HepG2 (cell line): ENCODE measurements at regions not wholly inside any gene's neighbourhood (a gene's known extent, or its start where the extent isn't known, plus 50 kb on each side); places are given as distances from the start of the nearest gene placed in this dataset.

Source experiments
- ATAC-seq: fragments of 200-7000 bp; cut with Tn5 transposase; 3 replicates; pipeline ENCODE4 v1.9.1; 2020; ENCODE audit warnings: mild to moderate bottlenecking, moderate library complexity
- BruUV-seq: library from RNA; stranded (reverse); fragments of 400-500 nt; replicated peaks from 2 replicates; lab custom pipeline; 2021; lab: Mats Ljungman, UMichigan
- CTCF ChIA-PET: fragments of 300-600 bp; formaldehyde crosslinking; extraction: SDS; loops from one replicate; lab custom pipeline; 2021; ENCODE audit warnings: low total read pairs, inconsistent platforms, low intra/inter-chr PET ratio; lab: Yijun Ruan, JAX
- POLR2A ChIA-PET: fragments of 350-600 bp; sonication (Branson Sonifier 250); formaldehyde crosslinking; loops from one replicate; lab custom pipeline; 2020; ENCODE audit warnings: antibody characterized with exemption, inconsistent platforms; lab: Yijun Ruan, JAX
- DNase-seq: peaks from one replicate; pipeline ENCODE4 v3.0.0-alpha.2; 2015; ENCODE audit warnings: low spot score
- FAIRE-seq: peaks from 3 replicates; lab custom pipeline; 2011; peaks lifted over from hg19 to GRCh38; lab: Jason Lieb, UNC
- H2AFZ ChIP-seq: one replicate; pipeline ENCODE4 v1.6.1; 2011; ENCODE audit warnings: low read length, inconsistent platforms
- H3K27ac ChIP-seq: fragments of 300-600 bp; 3 replicates; pipeline ENCODE4 v1.8.0; 2011; ENCODE audit warnings: mixed run types, mild to moderate bottlenecking, mixed read lengths, low read length, inconsistent platforms; ENCODE audit not compliant: insufficient read depth; ENCODE audit errors: extremely low read length
- H3K27me3 ChIP-seq, 2 experiments: fragments of 200-600 bp in 1 of 2; 2 replicates in 1 of 2; 3 replicates in 1 of 2; pipeline versions ENCODE4 v1.6.0 to v1.8.0; 2011; ENCODE audit warnings: low read length in 2 of 2, mild to moderate bottlenecking in 2 of 2, moderate library complexity in 2 of 2, inconsistent platforms in 1 of 2; ENCODE audit not compliant: insufficient read depth in 2 of 2, control insufficient read depth in 1 of 2
- H3K36me3 ChIP-seq, 2 experiments: fragments of 200-600 bp in 1 of 2; replicated peaks in 1 of 2; 2 replicates in 1 of 2; 3 replicates in 1 of 2; pipeline versions ENCODE4 v1.5.1 to v1.8.0; 2011; ENCODE audit warnings: low read length in 2 of 2, inconsistent platforms in 1 of 2; ENCODE audit not compliant: insufficient read depth in 2 of 2, control insufficient read depth in 1 of 2
- H3K4me1 ChIP-seq: 2 replicates; pipeline ENCODE4 v1.5.1; 2012; ENCODE audit warnings: low read length, inconsistent platforms; ENCODE audit not compliant: insufficient read depth
- H3K4me2 ChIP-seq: 2 replicates; pipeline ENCODE4 v1.6.0; 2011; ENCODE audit warnings: low read depth, low read length, inconsistent platforms
- H3K4me3 ChIP-seq, 3 experiments: fragments of 200-600 bp in 1 of 3; sonication (generic), shearing (Covaris generic) in 1 of 3; replicated peaks in 1 of 3; 2 replicates each; pipeline ENCODE4 v1.5.1; 2011 to 2016; ENCODE audit warnings: low read length in 3 of 3, inconsistent platforms in 2 of 3, low read depth in 2 of 3, mild to moderate bottlenecking in 2 of 3, control low read depth in 1 of 3, mixed read lengths in 1 of 3; ENCODE audit not compliant: insufficient read depth in 1 of 3
- H3K79me2 ChIP-seq: one replicate; pipeline ENCODE4 v1.6.1; 2011; ENCODE audit warnings: low read length, inconsistent platforms; ENCODE audit not compliant: insufficient read depth
- H3K9ac ChIP-seq: 2 replicates; pipeline ENCODE4 v1.6.0; 2011; ENCODE audit warnings: mild to moderate bottlenecking, low read depth, low read length, inconsistent platforms; ENCODE audit not compliant: insufficient read depth
- H3K9me3 ChIP-seq: 2 replicates; pipeline ENCODE4 v1.5.1; 2012; ENCODE audit warnings: mild to moderate bottlenecking, low read length
- H4K20me1 ChIP-seq: 2 replicates; pipeline ENCODE4 v1.6.0; 2011; ENCODE audit warnings: inconsistent platforms, mild to moderate bottlenecking, low read length, moderate library complexity; ENCODE audit not compliant: insufficient read depth
- ATF5 ChIP-seq: sonication (generic); formaldehyde crosslinking; IDR thresholded peaks from 2 replicates; pipeline ENCODE4 v1.4.0; 2020; ENCODE audit warnings: mild to moderate bottlenecking, low read depth, missing genetic modification reagents
- FOSL1 ChIP-seq: sonication (generic); formaldehyde crosslinking; IDR thresholded peaks from 2 replicates; pipeline ENCODE4 v1.9.0; 2021; ENCODE audit warnings: missing genetic modification reagents, borderline replicate concordance
- HDAC6 ChIP-seq: fragments of 200-600 bp; sonication (generic); IDR thresholded peaks from 2 replicates; pipeline ENCODE4 v1.7.0; 2017; ENCODE audit warnings: mild to moderate bottlenecking, antibody characterized with exemption, low read length, low read depth
- MED8 ChIP-seq: sonication (generic); formaldehyde crosslinking; IDR thresholded peaks from 2 replicates; pipeline ENCODE4 v1.8.1; 2023; ENCODE audit warnings: mild to moderate bottlenecking, missing genetic modification reagents; ENCODE audit not compliant: insufficient replicate concordance
- NRL ChIP-seq: sonication (generic); formaldehyde crosslinking; IDR thresholded peaks from 2 replicates; pipeline ENCODE4 v1.5.0; 2020; ENCODE audit warnings: missing genetic modification reagents, mild to moderate bottlenecking, moderate library complexity, borderline replicate concordance
- PRMT3 ChIP-seq: sonication (generic); formaldehyde crosslinking; IDR thresholded peaks from 2 replicates; pipeline ENCODE4 v1.8.1; 2022; ENCODE audit warnings: low read depth, mild to moderate bottlenecking, moderate library complexity, missing genetic modification reagents, borderline replicate concordance
- SP2 ChIP-seq: sonication (generic); formaldehyde crosslinking; IDR thresholded peaks from 2 replicates; pipeline ENCODE4 v1.5.1; 2020; ENCODE audit warnings: mild to moderate bottlenecking, missing genetic modification reagents
- TAF1 ChIP-seq: sonication (generic); formaldehyde crosslinking; IDR thresholded peaks from 2 replicates; pipeline ENCODE4 v1.4.0; 2020; ENCODE audit warnings: missing genetic modification reagents
- TFAP4 ChIP-seq: sonication (generic); IDR thresholded peaks from 2 replicates; pipeline ENCODE4 v1.6.1; 2016; ENCODE audit warnings: low read depth, borderline replicate concordance
- ZBTB43 ChIP-seq: sonication (generic); formaldehyde crosslinking; conservative IDR thresholded peaks from 2 replicates; pipeline ENCODE4 v1.4.0; 2020; ENCODE audit warnings: missing genetic modification reagents
- ZNF230 ChIP-seq: sonication (generic); formaldehyde crosslinking; IDR thresholded peaks from 2 replicates; pipeline ENCODE4 v1.4.0; 2020; ENCODE audit warnings: mild to moderate bottlenecking, missing genetic modification reagents
- ZNF546 ChIP-seq: sonication (generic); formaldehyde crosslinking; conservative IDR thresholded peaks from 2 replicates; pipeline ENCODE4 v1.8.1; 2023; ENCODE audit warnings: mild to moderate bottlenecking, missing genetic modification reagents
- ZNF619 ChIP-seq: sonication (generic); formaldehyde crosslinking; IDR thresholded peaks from 2 replicates; pipeline ENCODE4 v1.4.0; 2020; ENCODE audit warnings: mild to moderate bottlenecking, missing genetic modification reagents
- ZNF740 ChIP-seq: sonication (generic); formaldehyde crosslinking; IDR thresholded peaks from 2 replicates; pipeline ENCODE4 v1.4.0; 2020; ENCODE audit warnings: missing genetic modification reagents
- ZNF782 ChIP-seq: sonication (generic); formaldehyde crosslinking; IDR thresholded peaks from 2 replicates; pipeline ENCODE4 v1.4.0; 2020; ENCODE audit warnings: missing genetic modification reagents, mild to moderate bottlenecking, borderline replicate concordance
- WGBS: methylation state at CpG from one replicate; pipeline ENCODE4 v1.1.6; 2017; ENCODE audit warnings: low lambda C conversion rate; 5-methylcytosine and 5-hydroxymethylcytosine counted together
- in situ Hi-C: cut with HindIII; loops from 2 replicates; pipeline ENCODE4 v1.10.0; 2017; ENCODE audit warnings: low pct_unique_long_range_greater_than_20kb; ENCODE audit not compliant: extremely low pct_ligation_motif_present
- intact Hi-C: fragments of 100-400 bp; cut with micrococcal nuclease; formaldehyde crosslinking; loops from one replicate; pipeline ENCODE4 v1.10.0; 2022; ENCODE audit not compliant: unreplicated experiment

GRCh38 chr13:112154301-112155060 is 87.5 kb downstream of the SOX1 start:
- no TSS peak for BruUV-seq
- Histone ChIP-seq H3K4me3 (no peak overlapping the region), H3K9ac (no peak overlapping the region), H3K4me1 (peaks cover 12% of the 10 kb centered on the region), H3K79me2 (no peaks in the 10 kb centered on the region), H3K27ac (no peak overlapping the region), H4K20me1 (no peaks in the 10 kb centered on the region), H3K4me2 (no peak overlapping the region), H3K27me3 (peaks cover 0 to 10% of the 10 kb centered on the region in 2 experiments; a peak in 1 of 5 replicates), H3K36me3 (no peaks in the 10 kb centered on the region), H3K9me3 (peaks cover 5% of the 10 kb centered on the region), H2AFZ (no peak overlapping the region)
- intact Hi-C loops (no loop called here), in situ Hi-C loops (no loop called here)
- WGBS: 25% methylated on average over 3 of the region's 14 CpGs
- no peak for FAIRE-seq
- CTCF ChIA-PET: no interaction called here
- TF ChIP-seq TAF1 (CRISPR knock-in tag): no peak
- POLR2A ChIA-PET: no interaction called here
- no peak for ATAC-seq
- no peak for DNase-seq

GRCh38 chr13:112158961-112159360 is 92.0 kb downstream of the SOX1 start:
- intact Hi-C loops (no loop called here), in situ Hi-C loops (no loop called here)
- Histone ChIP-seq H3K27ac (peak overlapping the region; percentile 27), H2AFZ (peak overlapping the region; percentile 56), H3K9me3 (peaks cover 3% of the 10 kb centered on the region; the same call in 1 of the 2 replicates), H3K36me3 (no peaks in the 10 kb centered on the region), H3K4me2 (peak overlapping the region; percentile 58), H3K4me3 (0 out of 6 replicates have a peak overlapping the region, but pooled peaks of 1 of the 3 experiments have one; percentile 4), H3K27me3 (peaks cover 0 to 15% of the 10 kb centered on the region in 2 experiments; a peak in 2 of 5 replicates), H3K9ac (peak overlapping the region; percentile 0; the same call in 1 of the 2 replicates), H3K4me1 (peaks cover 38% of the 10 kb centered on the region), H3K79me2 (no peaks in the 10 kb centered on the region), H4K20me1 (no peaks in the 10 kb centered on the region)
- CTCF ChIA-PET: no interaction called here
- DNase-seq (no peak), ATAC-seq (peak; percentile 24; the same call in 1 of the 3 replicates), FAIRE-seq (no peak)
- 75% methylated on average over 5 of the region's 5 CpGs for WGBS
- POLR2A ChIA-PET: no interaction called here
- no TSS peak for BruUV-seq
- TF ChIP-seq MED8 (no peak), ZNF230 (CRISPR knock-in tag) (no peak), ZNF546 (no peak), HDAC6 (no peak), NRL (CRISPR knock-in tag) (no peak), ZNF782 (no peak), FOSL1 (CRISPR knock-in tag) (no peak), PRMT3 (CRISPR knock-in tag) (no peak), ZNF740 (CRISPR knock-in tag) (no peak), ATF5 (no peak), SP2 (no peak), TFAP4 (no peak), ZBTB43 (CRISPR knock-in tag) (no peak), ZNF619 (CRISPR knock-in tag) (no peak)
